Skeletal muscle tissue (tissue), 3 donors: ENCODE measurements at regions not wholly inside any gene's neighbourhood (a gene's known extent, or its start where the extent isn't known, plus 50 kb on each side); places are given as distances from the start of the nearest gene placed in this dataset.

ENCODE experiments used
- H3K27ac ChIP-seq: one replicate; pipeline ENCODE4 v1.7.0; 2013; ENCODE audit warnings: mild to moderate bottlenecking, low read depth, low read length, inconsistent platforms
- H3K27me3 ChIP-seq, 3 donors: one replicate each; pipeline ENCODE4 v1.7.0; 2013; ENCODE audit warnings: low read length in 3 of 3; ENCODE audit not compliant: control insufficient read depth in 3 of 3, insufficient read depth in 3 of 3
- H3K36me3 ChIP-seq, 3 donors: one replicate each; pipeline ENCODE4 v1.7.0; 2013; ENCODE audit warnings: low read length in 3 of 3; ENCODE audit not compliant: control insufficient read depth in 3 of 3, insufficient read depth in 3 of 3
- H3K4me1 ChIP-seq, 3 donors: one replicate each; pipeline ENCODE4 v1.7.0; 2013; ENCODE audit warnings: low read length in 3 of 3, mild to moderate bottlenecking in 3 of 3; ENCODE audit not compliant: control insufficient read depth in 3 of 3, insufficient read depth in 3 of 3
- H3K4me3 ChIP-seq, 3 donors: one replicate each; pipeline ENCODE4 v1.7.0; 2013; ENCODE audit warnings: low read length in 3 of 3
- H3K9ac ChIP-seq, 3 donors: one replicate each; pipeline ENCODE4 v1.7.0; 2013; ENCODE audit warnings: low read length in 3 of 3, mild to moderate bottlenecking in 3 of 3, moderate library complexity in 2 of 3, low read depth in 1 of 3
- H3K9me3 ChIP-seq, 3 donors: one replicate each; pipeline ENCODE4 v1.7.0; 2013; ENCODE audit warnings: low read length in 3 of 3; ENCODE audit not compliant: control insufficient read depth in 3 of 3
- donor health status: Osteomylitis.

DNA sequence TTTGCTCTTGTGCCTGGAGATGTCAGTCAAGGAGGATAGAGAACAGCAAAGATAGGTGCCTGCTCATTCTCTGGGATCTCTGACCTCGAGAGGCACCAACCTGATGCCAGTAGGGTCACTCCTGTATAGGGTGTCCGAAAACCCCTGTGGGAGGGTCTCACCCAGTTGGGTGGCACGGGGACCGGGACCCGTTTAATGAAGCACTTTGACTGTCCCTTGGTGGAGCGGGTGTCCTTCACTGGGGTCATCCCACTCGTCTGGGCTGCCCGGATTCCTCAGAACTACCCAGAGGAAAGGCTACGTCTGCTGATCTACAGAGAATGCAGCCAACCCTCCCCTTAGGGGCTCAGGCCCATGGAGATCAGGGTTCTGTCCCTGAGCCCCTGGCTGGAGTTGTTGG, 157.6 kb downstream of the CAPZA3 start:
- H3K9me3 ChIP-seq: no peaks in the 10 kb centered on the region
- H3K36me3 ChIP-seq: no peaks in the 10 kb centered on the region
- H3K4me1 ChIP-seq: no peaks in the 10 kb centered on the region
- H3K9ac ChIP-seq: no peak overlapping the region
- H3K27me3 ChIP-seq: no peaks in the 10 kb centered on the region
- no peak overlapping the region for H3K4me3 ChIP-seq
- no peak overlapping the region for H3K27ac ChIP-seq

GRCh38 chr12:18895946-18896345, 158.0 kb downstream of the CAPZA3 start:
- H3K27me3 ChIP-seq: no peaks in the 10 kb centered on the region
- no peak overlapping the region for H3K4me3 ChIP-seq
- H3K9me3 ChIP-seq: no peaks in the 10 kb centered on the region
- no peaks in the 10 kb centered on the region for H3K36me3 ChIP-seq
- no peak overlapping the region for H3K9ac ChIP-seq
- H3K27ac ChIP-seq: no peak overlapping the region
- no peaks in the 10 kb centered on the region for H3K4me1 ChIP-seq

DNA sequence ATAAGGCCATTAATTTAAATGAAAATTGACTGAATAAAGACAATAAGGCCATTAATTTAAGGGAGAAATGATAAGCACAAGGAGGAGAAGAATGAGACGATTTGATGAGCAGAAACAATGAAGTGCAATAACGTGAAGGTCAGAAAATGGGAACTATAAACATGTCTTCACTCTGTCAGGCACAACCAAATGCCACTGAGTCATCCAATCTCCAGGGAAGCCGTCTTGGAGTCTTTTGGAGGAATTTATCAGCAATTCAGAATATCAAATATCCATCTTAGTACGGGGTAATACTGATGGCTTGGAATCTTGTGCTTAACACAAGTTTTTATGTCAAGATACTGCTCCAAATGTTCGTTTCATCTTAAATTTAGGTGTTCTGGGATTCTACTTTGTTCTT, 159.9 kb downstream of the CAPZA3 start:
- peaks cover 0 to 2% (median 0%) of the 10 kb centered on the region in 3 donors for H3K9me3 ChIP-seq
- no peak overlapping the region for H3K27ac ChIP-seq
- no peak overlapping the region for H3K9ac ChIP-seq

DNA sequence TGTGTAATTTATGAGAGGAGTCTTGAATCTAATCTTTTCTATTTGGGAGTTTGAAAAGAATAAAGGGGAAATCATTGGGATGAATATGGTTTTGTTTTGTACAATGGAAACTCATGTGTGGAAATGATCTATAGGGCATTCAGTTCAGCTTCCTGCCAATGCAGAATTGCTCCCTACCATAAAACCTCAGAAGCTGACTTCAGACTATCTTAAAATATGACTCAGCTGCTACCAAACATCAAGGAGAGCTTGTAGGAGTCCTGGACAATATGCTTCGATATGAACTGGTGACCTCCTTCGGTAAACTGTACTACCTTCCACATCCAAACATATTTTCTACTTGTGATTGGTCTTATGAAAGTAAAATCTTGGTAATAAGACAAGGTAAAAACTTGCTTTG, 160.6 kb downstream of the CAPZA3 start:
- H3K36me3 ChIP-seq: no peaks in the 10 kb centered on the region
- H3K9ac ChIP-seq: no peak overlapping the region
- H3K9me3 ChIP-seq: peaks cover 0 to 3% (median 0%) of the 10 kb centered on the region in 3 donors
- H3K4me3 ChIP-seq: no peak overlapping the region
- H3K27me3 ChIP-seq: no peaks in the 10 kb centered on the region
- H3K27ac ChIP-seq: no peak overlapping the region
- no peaks in the 10 kb centered on the region for H3K4me1 ChIP-seq

More for the DNA sequence above, 159.9 kb downstream of the CAPZA3 start:
- Histone ChIP-seq H3K36me3 (no peaks in the 10 kb centered on the region), H3K4me1 (no peaks in the 10 kb centered on the region), H3K4me3 (no peak overlapping the region), H3K27me3 (no peaks in the 10 kb centered on the region)

DNA sequence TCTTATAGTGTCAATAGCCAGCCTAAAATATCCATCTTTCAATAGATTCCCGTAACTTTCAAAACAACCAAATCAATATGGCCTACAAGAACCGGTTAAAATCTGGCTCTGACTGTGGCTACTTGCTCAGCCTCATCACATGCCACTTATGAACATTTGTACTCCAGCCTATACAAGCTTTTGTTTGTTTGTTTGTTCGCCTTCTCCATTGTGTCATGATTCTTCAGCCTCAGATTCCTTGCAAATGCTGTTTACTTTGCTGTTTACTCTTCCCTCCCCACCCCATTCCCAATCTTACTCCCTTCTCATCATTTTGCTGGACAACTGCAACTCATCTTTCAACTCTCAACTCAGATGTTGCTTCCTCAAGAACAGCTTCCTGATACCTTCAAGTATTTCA, 161.2 kb downstream of the CAPZA3 start:
- Histone ChIP-seq H3K36me3 (no peaks in the 10 kb centered on the region), H3K27me3 (no peaks in the 10 kb centered on the region), H3K4me1 (no peaks in the 10 kb centered on the region), H3K27ac (no peak overlapping the region), H3K9ac (no peak overlapping the region), H3K9me3 (peaks cover 0 to 3% (median 0%) of the 10 kb centered on the region in 3 donors), H3K4me3 (no peak overlapping the region)

GRCh38 chr12:18899678-18900317, 161.9 kb downstream of the CAPZA3 start:
- Histone ChIP-seq H3K9ac (no peak overlapping the region), H3K4me1 (no peaks in the 10 kb centered on the region), H3K27me3 (no peaks in the 10 kb centered on the region), H3K9me3 (peaks cover 0 to 3% (median 0%) of the 10 kb centered on the region in 3 donors), H3K36me3 (no peaks in the 10 kb centered on the region), H3K4me3 (no peak overlapping the region), H3K27ac (no peak overlapping the region)

- Histone ChIP-seq H3K9ac (no peak overlapping the region), H3K9me3 (peaks cover 0 to 3% (median 0%) of the 10 kb centered on the region in 3 donors), H3K27ac (no peak overlapping the region), H3K27me3 (no peaks in the 10 kb centered on the region), H3K4me3 (no peak overlapping the region), H3K36me3 (no peaks in the 10 kb centered on the region), H3K4me1 (no peaks in the 10 kb centered on the region)
Measured at GRCh38 chr12:18905134-18905533, 167.2 kb downstream of the CAPZA3 start.

GRCh38 chr12:18906395-18906794, 168.5 kb downstream of the CAPZA3 start:
- peak overlapping the region; percentile 25 for H3K27ac ChIP-seq
- H3K36me3 ChIP-seq: no peaks in the 10 kb centered on the region
- H3K9me3 ChIP-seq: peaks cover 0 to 3% (median 0%) of the 10 kb centered on the region in 3 donors
- no peak overlapping the region for H3K9ac ChIP-seq
- H3K4me1 ChIP-seq: no peaks in the 10 kb centered on the region
- H3K4me3 ChIP-seq: no peak overlapping the region
- no peaks in the 10 kb centered on the region for H3K27me3 ChIP-seq

- Histone ChIP-seq H3K36me3 (no peaks in the 10 kb centered on the region), H3K4me3 (peak overlapping the region in 1 of 3 donors; percentile 23), H3K9me3 (peaks cover 0 to 3% (median 0%) of the 10 kb centered on the region in 3 donors), H3K4me1 (no peaks in the 10 kb centered on the region), H3K9ac (no peak overlapping the region), H3K27ac (peak overlapping the region; percentile 65), H3K27me3 (no peaks in the 10 kb centered on the region)
Measured at GRCh38 chr12:18907127-18907526, 169.2 kb downstream of the CAPZA3 start.

- peak overlapping the region; percentile 65 for H3K27ac ChIP-seq
Measured at GRCh38 chr12:18907728-18908127, 169.8 kb downstream of the CAPZA3 start.

More at GRCh38 chr12:18907728-18908127, 169.8 kb downstream of the CAPZA3 start:
- no peak overlapping the region for H3K9ac ChIP-seq
- no peaks in the 10 kb centered on the region for H3K4me1 ChIP-seq
- H3K9me3 ChIP-seq: peaks cover 0 to 2% (median 0%) of the 10 kb centered on the region in 3 donors
- H3K27me3 ChIP-seq: no peaks in the 10 kb centered on the region
- peak overlapping the region in 1 of 3 donors; percentile 23 for H3K4me3 ChIP-seq
- no peaks in the 10 kb centered on the region for H3K36me3 ChIP-seq
